ENCODE measurements at regions not wholly inside any gene's neighbourhood (a gene's known extent, or its start where the extent isn't known, plus 50 kb on each side); places are given as distances from the start of the nearest gene placed in this dataset.

GRCh38 chr13:62040078-62040477 is 624.4 kb upstream of the PCDH20 start:
- TF ChIP-seq RARB (CRISPR knock-in tag; IDR thresholded peaks at IDR 0.05) (no peak), BACH2 (CRISPR knock-in tag; IDR thresholded peaks at IDR 0.05; ENCODE audit: borderline replicate concordance) (no peak), CSDC2 (CRISPR knock-in tag; IDR thresholded peaks at IDR 0.05) (no peak), PATZ1 (CRISPR knock-in tag; IDR thresholded peaks at IDR 0.05; ENCODE audit: borderline replicate concordance) (no peak), ISL1 (CRISPR knock-in tag; IDR thresholded peaks at IDR 0.05) (no peak), TOX (CRISPR knock-in tag; IDR thresholded peaks at IDR 0.05; ENCODE audit: borderline replicate concordance) (no peak), ZFP3 (CRISPR knock-in tag; IDR thresholded peaks at IDR 0.05) (no peak), ZNF8 (CRISPR knock-in tag; IDR thresholded peaks at IDR 0.05) (no peak), TCF4 (CRISPR knock-in tag; IDR thresholded peaks at IDR 0.05; ENCODE audit: borderline replicate concordance) (no peak)
